NCI-H1436 (cell line): ENCODE measurements at regions not wholly inside any gene's neighbourhood (a gene's known extent, or its start where the extent isn't known, plus 50 kb on each side); places are given as distances from the start of the nearest gene placed in this dataset.
"Not testable (repeated sequence)": the region's sequence is repeated elsewhere in the genome, so short reads cannot be mapped to it uniquely, and the experiment has no call there.

Experiments used
- DNase-seq: peaks from one replicate; lab custom pipeline; 2025; lab: John Stamatoyannopoulos, UW

- peak; percentile 48 for DNase-seq
Observed at GRCh38 chr4:170990989-170991589, 822.1 kb upstream of the GALNTL6 start.

GRCh38 chr4:170988446-170988845 is 824.8 kb upstream of the GALNTL6 start:
- no peak for DNase-seq

- no peak for DNase-seq
Observed at GRCh38 chr4:170979736-170980135, 833.5 kb upstream of the GALNTL6 start.

- no peak for DNase-seq
Observed at GRCh38 chr4:170978990-170979389, 834.2 kb upstream of the GALNTL6 start.

GRCh38 chr4:170949084-170949483 is 859.3 kb upstream of the AADAT start:
- DNase-seq = no peak

- no peak for DNase-seq
Observed at GRCh38 chr4:170940043-170940724, 850.4 kb upstream of the AADAT start.

GRCh38 chr4:170938588-170938987 is 848.8 kb upstream of the AADAT start:
- DNase-seq = no peak

GRCh38 chr4:170931321-170931720 is 841.6 kb upstream of the AADAT start:
- no peak for DNase-seq

- DNase-seq = no peak
Observed at GRCh38 chr4:170888660-170889059, 798.9 kb upstream of the AADAT start.

GRCh38 chr4:170887396-170887795 is 797.6 kb upstream of the AADAT start:
- no peak for DNase-seq

- DNase-seq = no peak
Observed at GRCh38 chr4:170884969-170885570, 795.3 kb upstream of the AADAT start.

- not testable (repeated sequence) for DNase-seq
Observed at GRCh38 chr4:170881646-170882045, 791.9 kb upstream of the AADAT start.

GRCh38 chr4:170875868-170876267 is 786.1 kb upstream of the AADAT start:
- DNase-seq = no peak

GRCh38 chr4:170872794-170873193 is 783.0 kb upstream of the AADAT start:
- DNase-seq = no peak

GRCh38 chr4:170868170-170868569 is 778.4 kb upstream of the AADAT start:
- no peak for DNase-seq

- DNase-seq = no peak
Observed at GRCh38 chr4:170854097-170854496, 764.3 kb upstream of the AADAT start.

- peak; percentile 38 for DNase-seq
Observed at GRCh38 chr4:170853422-170854021, 763.8 kb upstream of the AADAT start.

- DNase-seq = no peak
Observed at GRCh38 chr4:170849969-170850368, 760.2 kb upstream of the AADAT start.

GRCh38 chr4:170827562-170828274 is 738.0 kb upstream of the AADAT start:
- DNase-seq = no peak

- DNase-seq = no peak
Observed at GRCh38 chr4:170818786-170819185, 729.0 kb upstream of the AADAT start.

GRCh38 chr4:170805352-170805751 is 715.6 kb upstream of the AADAT start:
- DNase-seq = no peak

GRCh38 chr4:170804930-170805329 is 715.2 kb upstream of the AADAT start:
- no peak for DNase-seq
